ENCODE measurements at regions not wholly inside any gene's neighbourhood (a gene's known extent, or its start where the extent isn't known, plus 50 kb on each side); places are given as distances from the start of the nearest gene placed in this dataset.

DNA sequence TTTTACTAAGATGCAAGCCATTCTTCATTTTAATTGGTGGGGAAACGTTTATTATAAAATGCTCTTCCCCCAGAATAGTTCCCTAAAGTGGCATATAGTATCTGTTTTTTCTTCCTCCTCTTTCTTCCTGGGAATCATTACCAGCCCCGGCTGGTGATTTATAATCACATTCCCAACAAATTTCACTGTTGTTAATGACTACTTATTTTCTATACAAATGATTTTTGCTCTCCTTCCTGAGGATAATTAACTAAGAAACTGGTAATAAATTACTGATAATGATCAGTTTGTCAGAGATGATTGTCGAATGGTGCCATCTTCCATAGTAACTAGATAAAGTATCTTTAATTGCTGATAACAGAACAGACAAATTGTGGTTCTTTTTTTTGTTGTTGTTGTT is 785.5 kb upstream of the RBFOX1 start:
- H3K9me3 ChIP-seq = no peaks in the 10 kb centered on the region
- no peak overlapping the region for H3K27ac ChIP-seq
- intact Hi-C loops (cut with DNase I; ENCODE audit: low total_unique reads) = no loop called here
- no peaks in the 10 kb centered on the region for H3K4me1 ChIP-seq
- no peak for TF ChIP-seq POLR2AphosphoS5 (IDR thresholded peaks at IDR 0.05)
- TF ChIP-seq, protein P1, sequence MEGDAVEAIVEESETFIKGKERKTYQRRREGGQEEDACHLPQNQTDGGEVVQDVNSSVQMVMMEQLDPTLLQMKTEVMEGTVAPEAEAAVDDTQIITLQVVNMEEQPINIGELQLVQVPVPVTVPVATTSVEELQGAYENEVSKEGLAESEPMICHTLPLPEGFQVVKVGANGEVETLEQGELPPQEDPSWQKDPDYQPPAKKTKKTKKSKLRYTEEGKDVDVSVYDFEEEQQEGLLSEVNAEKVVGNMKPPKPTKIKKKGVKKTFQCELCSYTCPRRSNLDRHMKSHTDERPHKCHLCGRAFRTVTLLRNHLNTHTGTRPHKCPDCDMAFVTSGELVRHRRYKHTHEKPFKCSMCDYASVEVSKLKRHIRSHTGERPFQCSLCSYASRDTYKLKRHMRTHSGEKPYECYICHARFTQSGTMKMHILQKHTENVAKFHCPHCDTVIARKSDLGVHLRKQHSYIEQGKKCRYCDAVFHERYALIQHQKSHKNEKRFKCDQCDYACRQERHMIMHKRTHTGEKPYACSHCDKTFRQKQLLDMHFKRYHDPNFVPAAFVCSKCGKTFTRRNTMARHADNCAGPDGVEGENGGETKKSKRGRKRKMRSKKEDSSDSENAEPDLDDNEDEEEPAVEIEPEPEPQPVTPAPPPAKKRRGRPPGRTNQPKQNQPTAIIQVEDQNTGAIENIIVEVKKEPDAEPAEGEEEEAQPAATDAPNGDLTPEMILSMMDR (IDR thresholded peaks at IDR 0.05) = no peak
- no peak for TF ChIP-seq POLR2A (IDR thresholded peaks at IDR 0.05)
- no peaks in the 10 kb centered on the region for H3K36me3 ChIP-seq
- no peak for DNase-seq (ENCODE audit: low spot score in 2 of 2)
- no peaks in the 10 kb centered on the region for H3K27me3 ChIP-seq
- no peak overlapping the region for H3K4me3 ChIP-seq

DNA sequence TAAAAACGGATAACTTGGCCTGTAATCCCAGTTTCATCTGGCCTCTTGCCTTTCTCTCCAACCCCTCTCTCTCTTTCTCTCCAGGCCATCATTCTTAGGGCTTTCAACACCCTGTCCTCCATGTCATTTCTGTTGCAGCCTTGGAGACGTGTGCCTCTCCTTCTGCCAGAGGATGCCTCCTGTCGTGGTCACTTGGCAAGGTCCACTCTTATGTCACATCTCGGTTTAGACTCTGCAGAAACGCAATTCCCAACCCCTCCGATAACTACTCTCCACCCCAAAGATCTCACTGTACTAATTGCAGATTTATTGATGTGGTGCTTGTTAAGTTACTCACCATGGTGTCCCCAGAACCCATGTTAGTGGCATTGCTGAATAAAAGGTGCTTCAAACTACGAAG is 787.3 kb upstream of the RBFOX1 start:
- TF ChIP-seq POLR2AphosphoS5 (IDR thresholded peaks at IDR 0.05) = no peak
- TF ChIP-seq, protein P1 (IDR thresholded peaks at IDR 0.05) = no peak
- no peak for TF ChIP-seq POLR2A (IDR thresholded peaks at IDR 0.05)
- no peaks in the 10 kb centered on the region for H3K27me3 ChIP-seq
- no peak for DNase-seq (ENCODE audit: low spot score in 2 of 2)
- H3K4me1 ChIP-seq = no peaks in the 10 kb centered on the region
- no peak overlapping the region for H3K27ac ChIP-seq
- intact Hi-C loops (cut with DNase I; ENCODE audit: low total_unique reads) = no loop called here
- no peaks in the 10 kb centered on the region for H3K36me3 ChIP-seq
- H3K9me3 ChIP-seq = no peaks in the 10 kb centered on the region
- H3K4me3 ChIP-seq = no peak overlapping the region

DNA sequence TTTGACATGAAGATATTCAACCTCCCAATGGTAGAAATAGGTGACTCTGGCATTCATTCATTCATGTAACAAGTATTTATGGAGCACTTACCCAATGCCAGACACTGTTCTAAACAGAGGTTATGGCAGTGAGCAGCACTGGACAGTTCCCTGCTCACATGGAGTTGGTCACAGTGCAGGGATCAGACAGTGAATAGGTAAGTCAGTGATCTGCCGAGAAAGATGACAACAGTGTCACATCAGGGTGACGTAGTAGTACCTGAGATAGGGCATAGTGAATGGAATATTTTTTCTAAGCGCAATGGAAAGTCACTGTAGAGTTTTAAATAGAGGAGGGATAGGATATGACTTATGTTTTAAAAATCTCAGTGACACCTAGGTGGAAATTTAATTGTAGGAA is 791.4 kb upstream of the RBFOX1 start:
- Histone ChIP-seq H3K36me3 (no peaks in the 10 kb centered on the region), H3K4me3 (no peak overlapping the region), H3K27ac (no peak overlapping the region), H3K4me1 (no peaks in the 10 kb centered on the region), H3K9me3 (no peaks in the 10 kb centered on the region), H3K27me3 (no peaks in the 10 kb centered on the region)
- intact Hi-C loops (cut with DNase I; ENCODE audit: low total_unique reads) = no loop called here
- DNase-seq (ENCODE audit: low spot score in 2 of 2) = no peak
- TF ChIP-seq, protein P1 (IDR thresholded peaks at IDR 0.05) = no peak
- TF ChIP-seq POLR2A (IDR thresholded peaks at IDR 0.05) = no peak
- no peak for TF ChIP-seq POLR2AphosphoS5 (IDR thresholded peaks at IDR 0.05)

DNA sequence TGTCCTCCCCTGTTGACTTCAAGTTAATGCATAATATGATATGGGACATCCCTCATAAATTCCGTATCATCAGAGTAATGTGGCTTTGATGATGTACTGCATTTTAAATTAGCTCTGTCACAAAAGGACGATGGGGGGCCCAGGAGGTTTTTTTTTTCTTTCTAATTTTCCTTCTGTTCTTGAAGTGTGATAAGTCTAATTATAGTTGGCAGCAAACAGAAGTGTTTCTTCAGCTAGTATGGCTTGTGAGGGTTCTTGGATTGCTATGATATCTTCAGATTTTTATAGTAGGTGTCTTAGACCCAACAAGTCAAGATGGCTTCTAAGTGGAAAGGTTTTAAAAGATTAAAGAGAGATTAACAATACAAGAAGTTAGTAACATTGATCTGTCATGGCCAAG is 796.2 kb upstream of the RBFOX1 start:
- DNase-seq (ENCODE audit: low spot score in 2 of 2) = no peak
- no peak overlapping the region for H3K27ac ChIP-seq
- no peaks in the 10 kb centered on the region for H3K36me3 ChIP-seq
- H3K4me1 ChIP-seq = no peaks in the 10 kb centered on the region
- no peak overlapping the region for H3K4me3 ChIP-seq
- intact Hi-C loops (cut with DNase I; ENCODE audit: low total_unique reads) = no loop called here
- TF ChIP-seq, protein P1 (IDR thresholded peaks at IDR 0.05) = no peak
- TF ChIP-seq POLR2A (IDR thresholded peaks at IDR 0.05) = no peak
- TF ChIP-seq POLR2AphosphoS5 (IDR thresholded peaks at IDR 0.05) = no peak
- H3K9me3 ChIP-seq = no peaks in the 10 kb centered on the region
- no peaks in the 10 kb centered on the region for H3K27me3 ChIP-seq

DNA sequence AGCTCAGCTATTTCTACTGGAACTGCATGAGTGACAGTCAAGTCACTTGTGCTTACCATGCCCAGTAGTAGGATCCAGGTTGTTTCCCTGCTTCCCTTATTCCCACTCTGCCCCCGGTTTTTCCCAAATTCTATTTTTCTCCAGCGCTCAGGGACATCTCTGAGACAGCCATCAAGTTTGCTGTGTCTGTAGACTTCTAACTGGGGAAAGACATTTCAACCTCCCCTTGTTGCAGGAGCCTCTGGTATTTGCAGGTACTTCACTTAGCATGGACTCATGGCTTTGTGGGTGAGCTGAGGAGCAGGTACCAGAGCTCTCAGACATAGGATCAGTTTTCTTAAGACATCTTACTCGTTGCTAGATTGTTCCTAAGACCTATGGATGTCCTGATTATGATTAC is 801.6 kb upstream of the RBFOX1 start:
- Histone ChIP-seq H3K27ac (no peak overlapping the region), H3K4me3 (no peak overlapping the region), H3K36me3 (no peaks in the 10 kb centered on the region), H3K27me3 (no peaks in the 10 kb centered on the region), H3K4me1 (no peaks in the 10 kb centered on the region), H3K9me3 (no peaks in the 10 kb centered on the region)
- DNase-seq (ENCODE audit: low spot score in 2 of 2) = no peak
- intact Hi-C loops (cut with DNase I; ENCODE audit: low total_unique reads) = no loop called here
- TF ChIP-seq, protein P1 (IDR thresholded peaks at IDR 0.05) = no peak
- TF ChIP-seq POLR2A (IDR thresholded peaks at IDR 0.05) = no peak
- no peak for TF ChIP-seq POLR2AphosphoS5 (IDR thresholded peaks at IDR 0.05)

Measured in breast epithelium (tissue), 4 donors.